ENCODE measurements at regions not wholly inside any gene's neighbourhood (a gene's known extent, or its start where the extent isn't known, plus 50 kb on each side); places are given as distances from the start of the nearest gene placed in this dataset.

- peaks cover 64% of the 10 kb centered on the region for H3K9me3 Mint-ChIP-seq
- TF ChIP-seq CTCF (IDR thresholded peaks at IDR 0.05), result no peak
- H3K27ac Mint-ChIP-seq, result no peak overlapping the region
- peaks cover 7% of the 10 kb centered on the region for H3K36me3 Mint-ChIP-seq (ENCODE audit: low read depth)
- no peak overlapping the region for H3K4me3 Mint-ChIP-seq
- H3K4me1 Mint-ChIP-seq (ENCODE audit: low read depth), result no peaks in the 10 kb centered on the region
- no peak for DNase-seq
- no peaks in the 10 kb centered on the region for H3K27me3 Mint-ChIP-seq (ENCODE audit: insufficient read depth)
Measured at GRCh38 chr18:30632071-30632698, 410.4 kb downstream of the DSC3 start.

- Mint-ChIP-seq H3K4me3 (no peak overlapping the region), H3K27ac (no peak overlapping the region), H3K4me1 (ENCODE audit: low read depth) (no peaks in the 10 kb centered on the region), H3K9me3 (peaks cover 48% of the 10 kb centered on the region), H3K36me3 (ENCODE audit: low read depth) (no peaks in the 10 kb centered on the region), H3K27me3 (ENCODE audit: insufficient read depth) (peaks cover 3% of the 10 kb centered on the region)
- DNase-seq, result no peak
- no peak for TF ChIP-seq CTCF (IDR thresholded peaks at IDR 0.05)
Measured at GRCh38 chr18:30625961-30626360, 416.6 kb downstream of the DSC3 start.

GRCh38 chr18:30623401-30624065 is 419.0 kb downstream of the DSC3 start:
- Mint-ChIP-seq H3K27me3 (ENCODE audit: insufficient read depth) (peaks cover 3% of the 10 kb centered on the region), H3K27ac (no peak overlapping the region), H3K4me3 (no peak overlapping the region), H3K4me1 (ENCODE audit: low read depth) (no peaks in the 10 kb centered on the region), H3K9me3 (peaks cover 46% of the 10 kb centered on the region), H3K36me3 (ENCODE audit: low read depth) (no peaks in the 10 kb centered on the region)
- no peak for DNase-seq
- no peak for TF ChIP-seq CTCF (IDR thresholded peaks at IDR 0.05)

- Mint-ChIP-seq H3K9me3 (peaks cover 48% of the 10 kb centered on the region), H3K27ac (no peak overlapping the region), H3K27me3 (ENCODE audit: insufficient read depth) (peaks cover 3% of the 10 kb centered on the region), H3K4me1 (ENCODE audit: low read depth) (no peaks in the 10 kb centered on the region), H3K4me3 (no peak overlapping the region), H3K36me3 (ENCODE audit: low read depth) (no peaks in the 10 kb centered on the region)
- TF ChIP-seq CTCF (IDR thresholded peaks at IDR 0.05), result no peak
- no peak for DNase-seq
Measured at GRCh38 chr18:30622635-30623034, 419.9 kb downstream of the DSC3 start.

GRCh38 chr18:30622104-30622503 is 420.4 kb downstream of the DSC3 start:
- H3K4me1 Mint-ChIP-seq (ENCODE audit: low read depth), result no peaks in the 10 kb centered on the region
- no peak overlapping the region for H3K4me3 Mint-ChIP-seq
- peaks cover 48% of the 10 kb centered on the region for H3K9me3 Mint-ChIP-seq
- H3K27me3 Mint-ChIP-seq (ENCODE audit: insufficient read depth), result peaks cover 3% of the 10 kb centered on the region
- DNase-seq, result no peak
- H3K27ac Mint-ChIP-seq, result no peak overlapping the region
- H3K36me3 Mint-ChIP-seq (ENCODE audit: low read depth), result no peaks in the 10 kb centered on the region
- no peak for TF ChIP-seq CTCF (IDR thresholded peaks at IDR 0.05)

All from HFFc6 (cell line).